ENCODE measurements at regions not wholly inside any gene's neighbourhood (a gene's known extent, or its start where the extent isn't known, plus 50 kb on each side); places are given as distances from the start of the nearest gene placed in this dataset.

GRCh38 chr4:155143512-155143911 is 64.9 kb upstream of the NPY2R start:
- no peak for TF ChIP-seq CTCF (IDR thresholded peaks at IDR 0.05)
- TF ChIP-seq ZFX (IDR thresholded peaks at IDR 0.05; ENCODE audit: borderline replicate concordance): no peak
